Brain pericyte (primary cell): ENCODE measurements at regions not wholly inside any gene's neighbourhood (a gene's known extent, or its start where the extent isn't known, plus 50 kb on each side); places are given as distances from the start of the nearest gene placed in this dataset.

Experiments
- DNase-seq: peaks from one replicate; pipeline ENCODE4 v3.0.0-alpha.2; 2012; ENCODE audit warnings: low read depth, low spot score

DNA sequence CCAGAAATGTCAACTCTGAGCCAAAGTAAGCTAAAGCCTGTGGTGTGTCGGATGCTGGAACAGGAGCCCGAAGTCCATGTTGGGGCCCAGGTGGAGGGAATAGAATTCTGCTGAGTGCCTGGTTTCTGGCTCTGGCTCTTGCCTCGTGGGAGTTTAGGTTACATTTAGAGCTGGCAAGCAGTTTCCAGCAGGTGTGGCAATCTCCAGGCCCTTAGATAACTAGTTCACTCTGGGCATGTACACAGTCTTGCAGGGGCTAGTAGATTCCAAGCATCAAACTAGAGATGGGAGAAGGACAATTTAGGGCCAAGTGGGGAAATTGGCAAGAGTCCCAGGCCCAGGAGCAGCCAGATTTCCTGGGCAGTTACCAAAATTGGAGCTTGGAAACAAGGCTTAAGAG is 56.3 kb upstream of the STOX2 start:
- DNase-seq, result no peak

DNA sequence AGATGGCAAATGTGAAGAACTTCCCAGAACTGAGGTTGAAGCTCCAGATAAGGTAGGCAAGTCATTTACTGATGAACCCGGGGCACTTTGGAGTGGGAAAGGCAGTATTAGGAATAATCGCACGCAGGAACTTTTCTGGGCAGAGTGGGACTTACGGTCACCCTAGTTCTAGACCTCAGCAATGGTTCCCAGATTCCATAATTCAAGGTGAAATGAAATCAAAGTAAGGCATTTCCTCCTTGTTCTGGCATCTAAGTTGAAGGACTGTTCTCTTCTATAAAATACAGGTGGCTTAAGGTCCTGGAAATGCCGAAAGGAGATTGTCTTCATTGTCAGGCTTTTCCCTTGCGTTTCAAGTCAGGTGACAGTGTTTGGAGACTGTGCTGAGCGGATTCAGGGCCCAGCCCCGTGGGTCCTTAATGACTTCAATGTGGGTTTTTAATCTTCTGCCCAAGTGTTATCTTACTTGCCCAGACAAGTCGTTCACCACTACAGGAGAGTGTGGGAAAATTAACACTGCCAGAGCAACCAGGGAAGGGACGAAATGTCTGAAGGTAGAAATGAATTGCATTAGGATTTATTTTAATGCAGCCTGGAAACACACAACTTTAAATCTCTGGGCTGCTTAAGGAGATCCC is 52.1 kb upstream of the STOX2 start:
- no peak for DNase-seq

DNA sequence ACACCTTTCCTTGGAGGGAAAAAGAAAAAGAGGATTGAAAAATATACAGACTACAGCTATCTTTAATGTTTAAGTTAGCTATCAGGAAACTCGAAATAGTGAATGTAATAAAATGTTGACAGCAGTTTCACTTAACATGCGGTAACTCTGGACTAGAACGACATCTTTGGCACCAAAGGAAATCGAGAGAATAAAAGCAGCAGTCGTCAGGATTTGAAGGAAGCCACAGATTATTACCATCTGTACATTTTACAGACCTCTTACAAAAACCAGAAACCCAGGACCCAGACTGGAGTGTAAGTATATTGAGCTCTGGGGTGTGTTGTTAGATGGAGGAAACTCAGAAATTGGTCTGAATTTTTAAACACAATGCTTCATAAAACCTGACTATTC is 51.6 kb upstream of the STOX2 start:
- no peak for DNase-seq
